PFSK-1 (cell line): ENCODE measurements at regions not wholly inside any gene's neighbourhood (a gene's known extent, or its start where the extent isn't known, plus 50 kb on each side); places are given as distances from the start of the nearest gene placed in this dataset.

Experiments used
- POLR2AphosphoS5 ChIP-seq: IDR thresholded peaks from 2 replicates; pipeline ENCODE4 v1.6.1; 2012; ENCODE audit warnings: low read depth, mild to moderate bottlenecking, control low read depth, low read length, moderate library complexity
- REST ChIP-seq, 2 experiments: IDR thresholded peaks; 2 replicates each; pipeline versions ENCODE4 v1.6.1 to v1.8.0; 2011 to 2012; ENCODE audit warnings: low read depth in 2 of 2, low read length in 2 of 2, control low read depth in 1 of 2, inconsistent platforms in 1 of 2, mild to moderate bottlenecking in 1 of 2, moderate library complexity in 1 of 2; ENCODE audit not compliant: insufficient read depth in 1 of 2
- TAF1 ChIP-seq: IDR thresholded peaks from 2 replicates; pipeline ENCODE4 v1.6.1; 2012; ENCODE audit warnings: low read length, control low read depth, borderline replicate concordance; ENCODE audit not compliant: insufficient read depth

- TF ChIP-seq REST (IDR thresholded peaks at IDR 0.05; ENCODE audit: insufficient read depth in 1 of 2, low read depth in 2 of 2, low read length in 2 of 2) = no peak
- TF ChIP-seq POLR2AphosphoS5 = no peak
- TF ChIP-seq TAF1 = no peak
Observed at GRCh38 chr15:61527836-61528580, 298.9 kb upstream of the RORA start.
